Endothelial cell of umbilical vein (primary cell): ENCODE measurements at regions not wholly inside any gene's neighbourhood (a gene's known extent, or its start where the extent isn't known, plus 50 kb on each side); places are given as distances from the start of the nearest gene placed in this dataset.

ENCODE experiments used
- BruUV-seq: library from RNA; stranded (reverse); fragments of 400-500 nt; replicated peaks from 2 replicates; lab custom pipeline; 2021; lab: Mats Ljungman, UMichigan
- CTCF ChIA-PET: fragments of 300-600, 350-600 bp; sonication (Branson Sonifier 250); formaldehyde crosslinking; loops from one replicate; lab custom pipeline; 2021; ENCODE audit warnings: antibody characterized with exemption, inconsistent platforms; lab: Charles Lee
- POLR2A ChIA-PET: fragments of 300-600, 350-600 bp; sonication (Branson Sonifier 250); formaldehyde crosslinking; loops from one replicate; lab custom pipeline; 2021; ENCODE audit warnings: antibody characterized with exemption, inconsistent platforms; lab: Charles Lee
- DNase-seq: peaks from one replicate; pipeline ENCODE4 v3.0.0-alpha.2; 2011; ENCODE audit warnings: low read depth, low spot score
- FAIRE-seq: peaks from 2 replicates; lab custom pipeline; 2011; peaks lifted over from hg19 to GRCh38; lab: Jason Lieb, UNC
- H2AFZ ChIP-seq: 2 replicates; pipeline ENCODE4 v1.6.0; 2012; ENCODE audit warnings: low read depth, low read length, control low read depth, inconsistent platforms
- H3K27ac ChIP-seq: 2 replicates; pipeline ENCODE4 v1.5.1; 2011; ENCODE audit warnings: low read depth, mild to moderate bottlenecking, control low read depth, low read length, moderate library complexity; ENCODE audit not compliant: insufficient read depth
- H3K27me3 ChIP-seq, 2 experiments: 2 replicates each; pipeline versions ENCODE4 v1.6.0 to v1.6.1; 2011; ENCODE audit warnings: low read length in 2 of 2, mixed read lengths in 1 of 2; ENCODE audit not compliant: control insufficient read depth in 2 of 2, insufficient read depth in 2 of 2
- H3K36me3 ChIP-seq, 2 experiments: 2 replicates in 1 of 2; 3 replicates in 1 of 2; pipeline ENCODE4 v1.5.1; 2011; ENCODE audit warnings: low read length in 2 of 2, mild to moderate bottlenecking in 1 of 2, moderate library complexity in 1 of 2; ENCODE audit not compliant: control insufficient read depth in 2 of 2, insufficient read depth in 2 of 2; ENCODE audit errors: extremely low read depth in 1 of 2
- H3K4me1 ChIP-seq: 3 replicates; pipeline ENCODE4 v1.5.1; 2011; ENCODE audit warnings: mild to moderate bottlenecking, low read length; ENCODE audit not compliant: control insufficient read depth, insufficient read depth; ENCODE audit errors: extremely low read depth
- H3K4me2 ChIP-seq: 2 replicates; pipeline ENCODE4 v1.6.1; 2011; ENCODE audit warnings: low read length, control low read depth, mixed read lengths; ENCODE audit not compliant: insufficient read depth
- H3K4me3 ChIP-seq, 3 experiments: fragments of 200-600 bp in 1 of 3; sonication (generic), shearing (Covaris generic) in 1 of 3; replicated peaks in 1 of 3; 2 replicates each; pipeline ENCODE4 v1.5.1; 2011 to 2016; ENCODE audit warnings: control low read depth in 3 of 3, low read length in 3 of 3, mild to moderate bottlenecking in 2 of 3, inconsistent platforms in 1 of 3, low read depth in 1 of 3, moderate library complexity in 1 of 3; ENCODE audit not compliant: insufficient read depth in 1 of 3
- H3K79me2 ChIP-seq: 2 replicates; pipeline ENCODE4 v1.6.0; 2012; ENCODE audit warnings: low read length, inconsistent platforms; ENCODE audit not compliant: control insufficient read depth, insufficient read depth
- H3K9ac ChIP-seq: replicated peaks from 2 replicates; pipeline ENCODE3; 2011; ENCODE audit warnings: low read length, control low read depth; ENCODE audit not compliant: insufficient read depth; ENCODE audit errors: extremely low read depth
- H3K9me1 ChIP-seq: replicated peaks from 3 replicates; pipeline ENCODE4 v1.6.0; 2011; ENCODE audit warnings: mild to moderate bottlenecking, low read length; ENCODE audit not compliant: control insufficient read depth, insufficient read depth; ENCODE audit errors: extremely low read depth
- H3K9me3 ChIP-seq: replicated peaks from 2 replicates; pipeline ENCODE4 v1.5.1; 2012; ENCODE audit warnings: low read length, inconsistent platforms; ENCODE audit not compliant: control insufficient read depth, insufficient read depth
- H4K20me1 ChIP-seq: replicated peaks from 2 replicates; pipeline ENCODE3; 2011; ENCODE audit warnings: mild to moderate bottlenecking, low read length; ENCODE audit not compliant: control insufficient read depth, insufficient read depth; ENCODE audit errors: extremely low read depth
- CTCF ChIP-seq, 2 donors: IDR thresholded peaks; 1 replicate in 1 of 2; 2 replicates in 1 of 2; pipeline ENCODE4 v1.5.1; 2011; ENCODE audit warnings: low read length in 2 of 2, mild to moderate bottlenecking in 2 of 2, moderate library complexity in 2 of 2, control low read depth in 1 of 2, inconsistent platforms in 1 of 2, low read depth in 1 of 2; ENCODE audit not compliant: insufficient read depth in 1 of 2; ENCODE audit errors: extremely low read depth in 1 of 2
- EZH2 ChIP-seq: IDR thresholded peaks from 2 replicates; pipeline ENCODE4 v1.6.1; 2012; ENCODE audit warnings: borderline replicate concordance, low read depth, mild to moderate bottlenecking, moderate library complexity, low read length, inconsistent platforms; ENCODE audit not compliant: severe bottlenecking
- FOS ChIP-seq: IDR thresholded peaks from 2 replicates; pipeline ENCODE4 v1.6.1; 2011; ENCODE audit warnings: mild to moderate bottlenecking, low read length, moderate library complexity, borderline replicate concordance; ENCODE audit not compliant: insufficient read depth
- GATA2 ChIP-seq: IDR thresholded peaks from 2 replicates; pipeline ENCODE4 v1.7.0; 2011; ENCODE audit warnings: low read depth, mild to moderate bottlenecking, moderate library complexity, mixed read lengths, low read length; ENCODE audit not compliant: insufficient read length, insufficient read depth
- JUN ChIP-seq: IDR thresholded peaks from 2 replicates; pipeline ENCODE4 v1.6.1; 2011; ENCODE audit warnings: borderline replicate concordance, low read depth; ENCODE audit not compliant: insufficient read length, insufficient read depth
- MAX ChIP-seq: IDR thresholded peaks from 2 replicates; pipeline ENCODE4 v1.6.1; 2011; ENCODE audit not compliant: insufficient read depth, insufficient read length
- MYC ChIP-seq: IDR thresholded peaks from one replicate; pipeline ENCODE4 v1.6.1; 2011; ENCODE audit warnings: mild to moderate bottlenecking, low read depth, low read length
- POLR2A ChIP-seq: IDR thresholded peaks from 2 replicates; pipeline ENCODE4 v1.6.1; 2012; ENCODE audit warnings: low read depth, mild to moderate bottlenecking, control low read depth, low read length
- POLR2AphosphoS5 ChIP-seq: IDR thresholded peaks from 2 replicates; pipeline ENCODE4 v1.6.1; 2012; ENCODE audit warnings: low read depth, mild to moderate bottlenecking, control low read depth, low read length, moderate library complexity; ENCODE audit not compliant: insufficient read depth
- dilution Hi-C: fragments of 300-500 bp; cut with MboI; formaldehyde crosslinking; loops from one replicate; pipeline ENCODE4 v1.15.0; 2019; ENCODE audit warnings: low sequenced_read_pairs; ENCODE audit not compliant: extremely low pct_ligation_motif_present
- intact Hi-C: fragments of 100-400 bp; cut with micrococcal nuclease; formaldehyde crosslinking; loops from one replicate; pipeline ENCODE4 v1.10.0; 2022

- Histone ChIP-seq H3K4me3 (no peak overlapping the region), H3K27me3 (no peaks in the 10 kb centered on the region), H3K9me1 (no peaks in the 10 kb centered on the region), H3K9ac (no peak overlapping the region), H3K27ac (no peak overlapping the region), H3K9me3 (no peaks in the 10 kb centered on the region), H2AFZ (no peak overlapping the region), H4K20me1 (no peaks in the 10 kb centered on the region), H3K79me2 (no peaks in the 10 kb centered on the region), H3K36me3 (no peaks in the 10 kb centered on the region), H3K4me1 (no peaks in the 10 kb centered on the region), H3K4me2 (no peak overlapping the region)
- DNase-seq, result no peak
- TF ChIP-seq POLR2A (no peak), JUN (no peak), CTCF (IDR thresholded peaks at IDR 0.05; ENCODE audit: extremely low read depth in 1 of 2, insufficient read depth in 1 of 2, low read depth in 1 of 2, low read length in 2 of 2) (no peak), POLR2AphosphoS5 (no peak), FOS (no peak), EZH2 (no peak), MYC (no peak), GATA2 (no peak), MAX (no peak)
- FAIRE-seq, result no peak
- CTCF ChIA-PET, result no interaction called here
- POLR2A ChIA-PET, result no interaction called here
- dilution Hi-C loops (no loop called here), intact Hi-C loops (no loop called here)
- BruUV-seq, result no TSS peak
These were observed 361.8 kb downstream of the RNF144A start for GRCh38 chr2:7278984-7279383.
